Stimulated activated CD4-positive, alpha-beta T cell treated with anti-CD3 and anti-CD28 coated beads, Interleukin-2, amount 100 ng/mL, for 4 hours (primary cell): ENCODE measurements at regions not wholly inside any gene's neighbourhood (a gene's known extent, or its start where the extent isn't known, plus 50 kb on each side); places are given as distances from the start of the nearest gene placed in this dataset.

Experiments used
- DNase-seq: peaks from one replicate; pipeline ENCODE4 v3.0.0-alpha.2; 2020; ENCODE audit warnings: low read depth

GRCh38 chr12:58988643-58989344 is 68.5 kb upstream of the LRIG3 start:
- no peak for DNase-seq

GRCh38 chr12:58981961-58982360 is 61.7 kb upstream of the LRIG3 start:
- no peak for DNase-seq

- no peak for DNase-seq
Measured at GRCh38 chr12:58980768-58981167, 60.5 kb upstream of the LRIG3 start.

GRCh38 chr12:58978717-58979116 is 58.4 kb upstream of the LRIG3 start:
- no peak for DNase-seq

- DNase-seq: no peak
Measured at GRCh38 chr12:58977476-58977875, 57.2 kb upstream of the LRIG3 start.

- DNase-seq: no peak
Measured at GRCh38 chr12:58976146-58976545, 55.8 kb upstream of the LRIG3 start.
